H9 (cell line): ENCODE measurements at regions not wholly inside any gene's neighbourhood (a gene's known extent, or its start where the extent isn't known, plus 50 kb on each side); places are given as distances from the start of the nearest gene placed in this dataset.

Source experiments
- DNase-seq: peaks from one replicate; pipeline ENCODE4 v3.0.0-alpha.2; 2017
- H2AFZ ChIP-seq: one replicate; pipeline ENCODE4 v1.6.1; 2013; ENCODE audit warnings: mild to moderate bottlenecking, low read length, control low read depth, moderate library complexity
- H2AK5ac ChIP-seq: 2 replicates; pipeline ENCODE4 v1.6.1; 2013; ENCODE audit warnings: low read length, control low read depth, mixed read lengths; ENCODE audit not compliant: insufficient read length
- H2BK120ac ChIP-seq: one replicate; pipeline ENCODE4 v1.6.1; 2013; ENCODE audit warnings: low read depth, mild to moderate bottlenecking, low read length, control low read depth, inconsistent platforms; ENCODE audit not compliant: poor library complexity, severe bottlenecking
- H2BK12ac ChIP-seq: 2 replicates; pipeline ENCODE4 v1.6.1; 2013; ENCODE audit warnings: low read length, control low read depth, mixed read lengths, low read depth; ENCODE audit not compliant: insufficient read length
- H2BK15ac ChIP-seq: 2 replicates; pipeline ENCODE4 v1.6.1; 2013; ENCODE audit warnings: low read depth, low read length, control low read depth
- H2BK20ac ChIP-seq: one replicate; pipeline ENCODE4 v1.6.1; 2013; ENCODE audit warnings: low read depth, mild to moderate bottlenecking, low read length, control low read depth, inconsistent platforms; ENCODE audit not compliant: poor library complexity, severe bottlenecking
- H2BK5ac ChIP-seq: 2 replicates; pipeline ENCODE4 v1.6.1; 2013; ENCODE audit warnings: low read length, control low read depth, mixed read lengths; ENCODE audit not compliant: insufficient read length
- H3K14ac ChIP-seq: 2 replicates; pipeline ENCODE4 v1.6.1; 2013; ENCODE audit warnings: low read length, control low read depth; ENCODE audit not compliant: insufficient read depth
- H3K18ac ChIP-seq: 2 replicates; pipeline ENCODE4 v1.6.1; 2013; ENCODE audit warnings: low read depth, mild to moderate bottlenecking, mixed read lengths, low read length, control low read depth; ENCODE audit not compliant: insufficient read length
- H3K23ac ChIP-seq: 2 replicates; pipeline ENCODE4 v1.6.1; 2013; ENCODE audit warnings: low read length, control low read depth, mixed read lengths, low read depth; ENCODE audit not compliant: insufficient read length
- H3K23me2 ChIP-seq: 2 replicates; pipeline ENCODE4 v1.6.1; 2013; ENCODE audit warnings: low read depth, mild to moderate bottlenecking, mixed read lengths, low read length, control low read depth; ENCODE audit not compliant: insufficient read length, poor library complexity, severe bottlenecking
- H3K27ac ChIP-seq: 2 replicates; pipeline ENCODE4 v1.5.1; 2013; ENCODE audit warnings: low read length, control low read depth, mixed read lengths, low read depth; ENCODE audit not compliant: insufficient read length
- H3K27me3 ChIP-seq: 2 replicates; pipeline ENCODE4 v1.6.1; 2013; ENCODE audit warnings: low read length, control low read depth, inconsistent platforms; ENCODE audit not compliant: insufficient read depth
- H3K4ac ChIP-seq: 2 replicates; pipeline ENCODE4 v1.6.1; 2013; ENCODE audit warnings: low read depth, mild to moderate bottlenecking, control low read depth, inconsistent platforms, low read length, moderate library complexity
- H3K4me1 ChIP-seq: 2 replicates; pipeline ENCODE4 v1.6.1; 2013; ENCODE audit warnings: low read length, control low read depth, inconsistent platforms; ENCODE audit not compliant: insufficient read depth
- H3K4me2 ChIP-seq: 2 replicates; pipeline ENCODE4 v1.6.1; 2013; ENCODE audit warnings: low read length, control low read depth, mixed read lengths; ENCODE audit not compliant: insufficient read length, insufficient read depth
- H3K56ac ChIP-seq: 2 replicates; pipeline ENCODE4 v1.6.1; 2013; ENCODE audit warnings: low read depth, mild to moderate bottlenecking, mixed read lengths, low read length, control low read depth; ENCODE audit not compliant: insufficient read length
- H3K79me1 ChIP-seq: 2 replicates; pipeline ENCODE4 v1.6.1; 2013; ENCODE audit warnings: low read depth, mild to moderate bottlenecking, moderate library complexity, low read length, control low read depth, inconsistent platforms; ENCODE audit not compliant: insufficient read depth, poor library complexity, severe bottlenecking
- H3K79me2 ChIP-seq: 2 replicates; pipeline ENCODE4 v1.6.1; 2013; ENCODE audit warnings: low read length, control low read depth, inconsistent platforms; ENCODE audit not compliant: insufficient read depth
- H3K9ac ChIP-seq: 2 replicates; pipeline ENCODE4 v1.6.1; 2013; ENCODE audit warnings: low read length, control low read depth, mixed read lengths; ENCODE audit not compliant: insufficient read length; ENCODE audit errors: extremely low read depth
- H3K9me3 ChIP-seq: one replicate; pipeline ENCODE4 v1.6.1; 2013; ENCODE audit warnings: low read depth, low read length, inconsistent platforms; ENCODE audit not compliant: control insufficient read depth
- H3T11ph ChIP-seq: one replicate; pipeline ENCODE4 v1.6.1; 2013; ENCODE audit warnings: mild to moderate bottlenecking, low read length, control low read depth, inconsistent platforms
- H4K20me1 ChIP-seq: one replicate; pipeline ENCODE4 v1.6.1; 2013; ENCODE audit not compliant: control insufficient read depth, insufficient read length, insufficient read depth
- H4K5ac ChIP-seq: 2 replicates; pipeline ENCODE4 v1.6.1; 2013; ENCODE audit warnings: low read depth, mild to moderate bottlenecking, mixed read lengths, low read length, control low read depth; ENCODE audit not compliant: insufficient read length
- H4K8ac ChIP-seq: replicated peaks from 2 replicates; pipeline ENCODE4 v1.6.1; 2013; ENCODE audit warnings: low read length, control low read depth, mixed read lengths, low read depth; ENCODE audit not compliant: insufficient read length
- H4K91ac ChIP-seq: 2 replicates; pipeline ENCODE4 v1.6.1; 2013; ENCODE audit warnings: low read depth, mild to moderate bottlenecking, moderate library complexity, mixed read lengths, low read length, control low read depth; ENCODE audit not compliant: insufficient read length
- H3K27ac Mint-ChIP-seq, 3 experiments: 2 replicates in 2 of 3; 3 replicates in 1 of 3; pipeline ENCODE4 v1.8.0; 2020 to 2021; ENCODE audit warnings: mixed read lengths in 3 of 3, mild to moderate bottlenecking in 1 of 3, moderate library complexity in 1 of 3
- H3K27me3 Mint-ChIP-seq: 2 replicates; pipeline ENCODE4 v1.8.0; 2021; ENCODE audit warnings: low read depth, mild to moderate bottlenecking, moderate library complexity, mixed read lengths
- H3K36me3 Mint-ChIP-seq, 3 experiments: 2 replicates in 2 of 3; 3 replicates in 1 of 3; pipeline ENCODE4 v1.8.0; 2020 to 2021; ENCODE audit warnings: low read depth in 3 of 3, mixed read lengths in 3 of 3; ENCODE audit not compliant: insufficient read depth in 1 of 3
- H3K4me1 Mint-ChIP-seq, 2 experiments: 2 replicates each; pipeline ENCODE4 v1.8.0; 2020; ENCODE audit warnings: mixed read lengths in 2 of 2
- H3K4me3 Mint-ChIP-seq, 2 experiments: 2 replicates in 1 of 2; 3 replicates in 1 of 2; pipeline ENCODE4 v1.8.0; 2020 to 2021; ENCODE audit warnings: mild to moderate bottlenecking in 2 of 2, mixed read lengths in 2 of 2, moderate library complexity in 1 of 2
- H3K9me3 Mint-ChIP-seq, 2 experiments: 2 replicates in 1 of 2; 3 replicates in 1 of 2; pipeline ENCODE4 v1.8.0; 2020; ENCODE audit warnings: mild to moderate bottlenecking in 2 of 2, mixed read lengths in 2 of 2, moderate library complexity in 1 of 2
- CTCF ChIP-seq: fragments of 200-600 bp; sonication (generic); conservative IDR thresholded peaks from 3 replicates; pipeline ENCODE4 v1.8.0; 2021; ENCODE audit warnings: antibody characterized with exemption, mild to moderate bottlenecking
- WGBS: extraction: QIAGEN DNeasy Blood & Tissue Kit; methylation state at CpG from one replicate; pipeline ENCODE4 v1.1.7; 2013; ENCODE audit warnings: missing lambda C conversion rate, low lambda C conversion rate, mixed read lengths; ENCODE audit not compliant: insufficient read length; ENCODE audit errors: extremely low coverage; 5-methylcytosine and 5-hydroxymethylcytosine counted together

DNA sequence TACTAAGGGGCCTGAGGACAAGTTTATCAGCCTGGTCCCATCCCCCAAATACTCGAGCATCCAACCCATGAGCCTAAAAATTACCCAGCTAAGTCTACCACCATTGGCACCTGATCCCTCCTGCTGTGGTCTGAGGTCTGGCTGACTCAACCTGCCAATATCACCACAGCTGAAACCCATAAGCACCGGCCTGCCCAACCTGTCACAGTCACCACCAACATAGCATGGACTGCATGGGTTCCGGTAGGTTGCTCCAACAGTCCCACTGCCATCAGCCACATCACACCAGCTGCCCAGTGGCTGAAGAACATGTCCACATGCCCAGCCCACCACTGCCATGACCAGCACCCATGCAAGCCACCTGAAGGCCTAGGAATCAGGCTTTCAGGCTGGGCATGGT lies 495.0 kb downstream of the PRELID2 start:
- Histone ChIP-seq H3K23me2 (no peaks in the 10 kb centered on the region), H3K18ac (no peak overlapping the region), H3K14ac (no peak overlapping the region), H4K20me1 (no peaks in the 10 kb centered on the region), H2AK5ac (no peak overlapping the region), H3K4me1 (no peaks in the 10 kb centered on the region), H4K91ac (no peak overlapping the region), H2BK5ac (no peak overlapping the region), H2BK120ac (no peak overlapping the region), H3T11ph (no peak overlapping the region), H3K79me1 (no peaks in the 10 kb centered on the region), H3K4me2 (no peak overlapping the region), H2BK12ac (no peak overlapping the region), H2BK15ac (no peak overlapping the region), H3K27ac (no peak overlapping the region), H2AFZ (no peak overlapping the region), H2BK20ac (no peak overlapping the region), H3K9me3 (no peaks in the 10 kb centered on the region), H4K8ac (no peak overlapping the region), H3K9ac (no peak overlapping the region), H3K27me3 (no peaks in the 10 kb centered on the region), H3K79me2 (no peaks in the 10 kb centered on the region), H3K56ac (no peak overlapping the region), H3K23ac (no peak overlapping the region), H3K4ac (no peak overlapping the region), H4K5ac (no peak overlapping the region)
- Mint-ChIP-seq H3K4me1 (no peaks in the 10 kb centered on the region), H3K27ac (no peak overlapping the region), H3K36me3 (peaks cover 0 to 4% (median 0%) of the 10 kb centered on the region in 3 experiments; a peak in 3 of 7 replicates), H3K27me3 (no peaks in the 10 kb centered on the region), H3K9me3 (peaks cover 3 to 12% of the 10 kb centered on the region in 2 experiments; a peak in 4 of 5 replicates), H3K4me3 (no peak overlapping the region)
- no peak for DNase-seq
- WGBS, result no CpG with 5 or more reads among the region's 3 CpGs
- no peak for TF ChIP-seq CTCF
